K562 (cell line): ENCODE measurements at regions not wholly inside any gene's neighbourhood (a gene's known extent, or its start where the extent isn't known, plus 50 kb on each side); places are given as distances from the start of the nearest gene placed in this dataset.

Source experiments
- ATAC-seq: fragments of 200-7000 bp; cut with Tn5 transposase; 3 replicates; pipeline ENCODE4 v1.9.1; 2020; ENCODE audit warnings: moderate library complexity
- BruUV-seq: library from RNA; stranded (reverse); fragments of 400-500 nt; replicated peaks from 2 replicates; lab custom pipeline; 2021; lab: Mats Ljungman, UMichigan
- CTCF ChIA-PET: fragments of 300-600 bp; formaldehyde crosslinking; extraction: SDS; loops from one replicate; lab custom pipeline; 2021; ENCODE audit warnings: low intra/inter-chr PET ratio; lab: Yijun Ruan, JAX
- POLR2A ChIA-PET: fragments of 300-600, 350-650 bp; sonication (Branson Sonifier 250); formaldehyde crosslinking; extraction: SDS; loops from one replicate; lab custom pipeline; 2021; ENCODE audit warnings: antibody characterized with exemption, inconsistent platforms; lab: Yijun Ruan, JAX
- DNase-seq, 4 experiments: peaks; one replicate each; pipeline versions ENCODE4 v3.0.0 to v3.0.0-alpha.2; 2011 to 2018; ENCODE audit warnings: low spot score in 3 of 4, mixed read lengths in 3 of 4; ENCODE audit errors: extremely low read depth in 1 of 4
- FAIRE-seq: peaks from 2 replicates; lab custom pipeline; 2011; peaks lifted over from hg19 to GRCh38; lab: Jason Lieb, UNC
- H2AFZ ChIP-seq: 2 replicates; pipeline ENCODE4 v1.6.0; 2011; ENCODE audit warnings: low read depth, low read length, control low read depth, inconsistent platforms
- H3K27ac ChIP-seq: fragments of 200-600 bp; 3 replicates; pipeline ENCODE4 v1.8.0; 2011; ENCODE audit warnings: low read depth, mild to moderate bottlenecking, control low read depth, inconsistent platforms, low read length, moderate library complexity, mixed read lengths; ENCODE audit errors: extremely low read depth
- H3K27me3 ChIP-seq, 2 experiments: fragments of 300-600 bp in 1 of 2; 2 replicates in 1 of 2; 3 replicates in 1 of 2; pipeline versions ENCODE4 v1.6.0 to v1.8.0; 2011; ENCODE audit warnings: inconsistent platforms in 2 of 2, low read length in 2 of 2, mild to moderate bottlenecking in 1 of 2, mixed read lengths in 1 of 2, moderate library complexity in 1 of 2; ENCODE audit not compliant: control insufficient read depth in 2 of 2, insufficient read depth in 2 of 2
- H3K36me3 ChIP-seq: fragments of 300-600 bp; 3 replicates; pipeline ENCODE4 v1.8.0; 2011; ENCODE audit warnings: mild to moderate bottlenecking, low read length, inconsistent platforms; ENCODE audit not compliant: control insufficient read depth, insufficient read depth
- H3K4me1 ChIP-seq, 2 experiments: fragments of 200-600 bp in 1 of 2; replicated peaks in 1 of 2; 2 replicates in 1 of 2; 3 replicates in 1 of 2; pipeline versions ENCODE4 v1.5.1 to v1.8.0; 2011; ENCODE audit warnings: inconsistent platforms in 2 of 2, low read length in 2 of 2, mild to moderate bottlenecking in 1 of 2, mixed read lengths in 1 of 2, moderate library complexity in 1 of 2; ENCODE audit not compliant: control insufficient read depth in 2 of 2, insufficient read depth in 2 of 2
- H3K4me2 ChIP-seq: 2 replicates; pipeline ENCODE4 v1.6.1; 2011; ENCODE audit warnings: low read length, control low read depth, inconsistent platforms, mixed read lengths; ENCODE audit not compliant: insufficient read depth
- H3K4me3 ChIP-seq: fragments of 200-600 bp; sonication (generic), shearing (Covaris generic); 2 replicates; pipeline ENCODE4 v1.5.1; 2016; ENCODE audit warnings: control low read depth, inconsistent platforms
- H3K79me2 ChIP-seq: fragments of 200-600 bp; 3 replicates; pipeline ENCODE4 v1.8.0; 2011; ENCODE audit warnings: low read length, inconsistent platforms; ENCODE audit not compliant: control insufficient read depth, insufficient read depth
- H3K9ac ChIP-seq, 2 experiments: 2 replicates each; pipeline versions ENCODE4 v1.6.0 to v1.6.1; 2011; ENCODE audit warnings: low read depth in 2 of 2, low read length in 2 of 2, control low read depth in 1 of 2, inconsistent platforms in 1 of 2, mild to moderate bottlenecking in 1 of 2, mixed read lengths in 1 of 2; ENCODE audit not compliant: insufficient read depth in 1 of 2
- H3K9me1 ChIP-seq: one replicate; pipeline ENCODE4 v1.6.0; 2011; ENCODE audit warnings: inconsistent platforms, mild to moderate bottlenecking, low read length, moderate library complexity; ENCODE audit not compliant: control insufficient read depth, insufficient read depth
- H3K9me3 ChIP-seq: replicated peaks from 2 replicates; pipeline ENCODE4 v1.5.1; 2011; ENCODE audit warnings: low read depth, low read length, inconsistent platforms; ENCODE audit not compliant: control insufficient read depth, insufficient read depth
- H4K20me1 ChIP-seq: replicated peaks from 2 replicates; pipeline ENCODE4 v1.6.1; 2011; ENCODE audit warnings: low read length, inconsistent platforms, mixed read lengths; ENCODE audit not compliant: control insufficient read depth, insufficient read depth
- ATF1 ChIP-seq, 2 experiments: fragments of 450-650 bp in 1 of 2; IDR thresholded peaks; 2 replicates each; pipeline ENCODE4 v1.6.1; 2016; ENCODE audit warnings: missing compliant biosample characterization in 1 of 2, missing genetic modification characterization in 1 of 2
- ATF3 ChIP-seq, 2 experiments: fragments of 450-650 bp in 1 of 2; sonication (generic) in 1 of 2; formaldehyde crosslinking in 1 of 2; IDR thresholded peaks in 1 of 2; conservative IDR thresholded peaks in 1 of 2; 2 replicates each; pipeline versions ENCODE4 v1.6.1 to v1.8.1; 2016 to 2023; ENCODE audit warnings: mild to moderate bottlenecking in 2 of 2, moderate library complexity in 2 of 2, inconsistent platforms in 1 of 2, missing genetic modification reagents in 1 of 2
- ATF7 ChIP-seq: fragments of 450-650 bp; IDR thresholded peaks from 2 replicates; pipeline ENCODE4 v1.7.1; 2014; ENCODE audit warnings: mild to moderate bottlenecking, moderate library complexity
- CBX3 ChIP-seq, 2 experiments: IDR thresholded peaks; 1 replicate in 1 of 2; 2 replicates in 1 of 2; pipeline ENCODE4 v1.6.1; 2012; ENCODE audit warnings: inconsistent platforms in 2 of 2, low read length in 2 of 2, borderline replicate concordance in 1 of 2, control low read depth in 1 of 2
- CREM ChIP-seq: IDR thresholded peaks from 2 replicates; pipeline ENCODE4 v1.6.1; 2014; ENCODE audit warnings: antibody characterized with exemption, low read depth
- HDAC3 ChIP-seq: fragments of 450-650 bp; IDR thresholded peaks from 2 replicates; pipeline ENCODE4 v1.6.1; 2018; ENCODE audit warnings: borderline replicate concordance, mild to moderate bottlenecking, moderate library complexity; ENCODE audit not compliant: partially characterized antibody
- JUND ChIP-seq, 2 experiments: IDR thresholded peaks; 2 replicates in 1 of 2; 3 replicates in 1 of 2; pipeline ENCODE4 v1.6.1; 2011; ENCODE audit warnings: borderline replicate concordance in 2 of 2, low read depth in 2 of 2, low read length in 2 of 2, improper control_type of control experiment in 1 of 2, missing biosample characterization in 1 of 2, missing genetic modification characterization in 1 of 2, missing genetic modification reagents in 1 of 2
- SP2 ChIP-seq: IDR thresholded peaks from 2 replicates; pipeline ENCODE4 v1.6.1; 2011; ENCODE audit warnings: mild to moderate bottlenecking, low read depth, low read length, moderate library complexity; ENCODE audit not compliant: poor library complexity, severe bottlenecking; ENCODE audit errors: extremely low read depth
- ZNF124 ChIP-seq: sonication (generic); formaldehyde crosslinking; IDR thresholded peaks from 2 replicates; pipeline ENCODE4 v1.8.1; 2022; ENCODE audit warnings: missing genetic modification reagents
- WGBS: fragments of 100-300 bp; shearing (Covaris generic); methylation state at CpG from one replicate; pipeline ENCODE4 v1.1.6; 2016; ENCODE audit warnings: low coverage, mixed read lengths; ENCODE audit not compliant: insufficient coverage; ENCODE audit errors: missing lambda C conversion rate; 5-methylcytosine and 5-hydroxymethylcytosine counted together
- in situ Hi-C: fragments of 300-500 bp; cut with MboI; formaldehyde crosslinking; loops from 4 replicates; pipeline ENCODE4 v1.15.0; 2018; ENCODE audit warnings: inconsistent platforms, mixed read lengths
- intact Hi-C: fragments of 100-400 bp; cut with micrococcal nuclease; formaldehyde crosslinking; loops from 2 replicates; pipeline ENCODE4 v1.14.2; 2022

GRCh38 chr3:65151666-65152065, 463.9 kb upstream of the ADAMTS9 start:
- H3K4me1 ChIP-seq, result no peaks in the 10 kb centered on the region
- FAIRE-seq, result no peak
- H3K27me3 ChIP-seq, result no peaks in the 10 kb centered on the region
- H2AFZ ChIP-seq, result no peak overlapping the region
- H3K9ac ChIP-seq, result no peak overlapping the region
- 21% methylated on average over 6 of the region's 6 CpGs for WGBS
- DNase-seq, result peak in 1 of 4 experiments; percentile 12
- no peaks in the 10 kb centered on the region for H3K9me1 ChIP-seq
- H3K36me3 ChIP-seq, result no peaks in the 10 kb centered on the region
- POLR2A ChIA-PET, result no interaction called here
- H3K79me2 ChIP-seq, result no peaks in the 10 kb centered on the region
- H3K27ac ChIP-seq, result no peak overlapping the region
- no TSS peak for BruUV-seq
- H4K20me1 ChIP-seq, result no peaks in the 10 kb centered on the region
- ATAC-seq, result no peak
- H3K4me3 ChIP-seq, result no peak overlapping the region
- intact Hi-C loops, result no loop called here
- H3K4me2 ChIP-seq, result no peak overlapping the region
- CTCF ChIA-PET, result no interaction called here
- no peaks in the 10 kb centered on the region for H3K9me3 ChIP-seq
- peak; percentile 62 for TF ChIP-seq JUND (IDR thresholded peaks at IDR 0.05; ENCODE audit: borderline replicate concordance, low read depth, low read length)
- peak; percentile 57; the same call in 2 of the 3 replicates for TF ChIP-seq JUND (tag; IDR thresholded peaks at IDR 0.05; ENCODE audit: borderline replicate concordance, low read depth, low read length)
- no peak for TF ChIP-seq ATF1 (CRISPR knock-in tag; IDR thresholded peaks at IDR 0.05)
- peak; percentile 72 for TF ChIP-seq ATF1 (tag; IDR thresholded peaks at IDR 0.05)
- TF ChIP-seq ATF3 (IDR thresholded peaks at IDR 0.05), result peak; percentile 86
- TF ChIP-seq ATF3 (CRISPR knock-in tag; conservative IDR thresholded peaks at IDR 0.05), result no peak
- no peak for TF ChIP-seq SP2
- no peak for TF ChIP-seq CBX3 (IDR thresholded peaks at IDR 0.05; ENCODE audit: borderline replicate concordance in 1 of 2, low read length in 2 of 2)
- no peak for TF ChIP-seq ZNF124 (CRISPR knock-in tag)
- peak; percentile 90 for TF ChIP-seq ATF7
- no peak for TF ChIP-seq HDAC3
- TF ChIP-seq CREM, result peak; percentile 81
- in situ Hi-C loops, result loop anchor here (25.0 kb wide), 1 partner anchor 614 kb away; no protein-coding TSS in a partner anchor
